Vagina (tissue), 2 donors: ENCODE measurements at regions not wholly inside any gene's neighbourhood (a gene's known extent, or its start where the extent isn't known, plus 50 kb on each side); places are given as distances from the start of the nearest gene placed in this dataset.

ENCODE experiments used
- DNase-seq, 2 donors: peaks; one replicate each; pipeline ENCODE4 v3.0.0-alpha.2; 2017; ENCODE audit errors: extremely low spot score in 2 of 2
- H3K27ac ChIP-seq: fragments of 200-600 bp; sonication (generic); one replicate; pipeline ENCODE4 v1.5.1; 2019
- H3K27me3 ChIP-seq: fragments of 200-600 bp; sonication (generic); one replicate; pipeline ENCODE4 v1.5.1; 2019
- H3K36me3 ChIP-seq, 2 donors: fragments of 200-600 bp; sonication (generic); one replicate each; pipeline ENCODE4 v1.5.1; 2017 to 2019
- H3K4me1 ChIP-seq: fragments of 200-600 bp; sonication (generic); one replicate; pipeline ENCODE4 v1.5.1; 2019
- H3K4me3 ChIP-seq, 2 donors: fragments of 200-600 bp; sonication (generic); 1 replicate in 1 of 2; 2 replicates in 1 of 2; pipeline ENCODE4 v1.5.1; 2016 to 2019
- H3K9me3 ChIP-seq: fragments of 200-600 bp; sonication (generic); one replicate; pipeline ENCODE4 v1.5.1; 2019
- POLR2A ChIP-seq, 2 donors: fragments of 450-650 bp; IDR thresholded peaks; one replicate each; pipeline ENCODE4 v1.6.1; 2017; ENCODE audit warnings: antibody characterized with exemption in 2 of 2, mild to moderate bottlenecking in 2 of 2, moderate library complexity in 2 of 2
- POLR2AphosphoS5 ChIP-seq, 2 donors: sonication (generic); formaldehyde crosslinking; IDR thresholded peaks; one replicate each; pipeline ENCODE4 v1.9.0; 2017; ENCODE audit warnings: antibody characterized with exemption in 2 of 2, mild to moderate bottlenecking in 2 of 2, low read depth in 1 of 2; ENCODE audit not compliant: insufficient read depth in 1 of 2
- intact Hi-C: fragments of 100-400 bp; cut with DNase I; formaldehyde crosslinking; loops from one replicate; pipeline ENCODE4 v1.15.1; 2023
- TF ChIP-seq, protein P1 (sequence below), 3 experiments: fragments of 450-650 bp in 2 of 3; fragments of 200-600 bp in 1 of 3; sonication (generic) in 1 of 3; IDR thresholded peaks; one replicate each; pipeline ENCODE4 v1.5.1; 2017 to 2019; ENCODE audit warnings: antibody characterized with exemption in 3 of 3, mild to moderate bottlenecking in 2 of 3, moderate library complexity in 2 of 3

DNA sequence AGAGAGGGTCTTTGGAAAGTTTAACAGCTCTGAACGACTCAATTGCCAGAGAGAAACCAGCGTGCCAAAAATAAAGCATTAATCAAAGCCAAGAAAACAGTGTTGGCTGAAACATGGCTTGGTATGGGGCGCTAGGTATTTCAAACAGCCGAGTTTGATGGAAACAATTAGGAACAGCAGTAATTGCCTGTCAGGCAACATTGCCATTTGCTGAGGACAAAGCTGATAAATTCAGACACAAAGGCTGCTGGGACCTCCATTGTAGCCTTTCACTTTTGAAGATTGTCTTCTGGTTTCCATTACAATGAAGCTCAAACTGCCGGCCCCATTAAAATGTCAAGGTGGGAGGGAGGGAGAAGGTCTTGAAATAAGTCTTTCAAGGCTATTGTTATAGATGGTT lies 125.4 kb upstream of the SPDL1 start:
- no peak overlapping the region for H3K4me3 ChIP-seq
- no peak for DNase-seq
- no peaks in the 10 kb centered on the region for H3K9me3 ChIP-seq
- no peaks in the 10 kb centered on the region for H3K4me1 ChIP-seq
- TF ChIP-seq POLR2A (IDR thresholded peaks at IDR 0.05) = no peak
- no peak for TF ChIP-seq POLR2AphosphoS5 (IDR thresholded peaks at IDR 0.05; ENCODE audit: insufficient read depth in 1 of 2, low read depth in 1 of 2)
- TF ChIP-seq, protein P1, sequence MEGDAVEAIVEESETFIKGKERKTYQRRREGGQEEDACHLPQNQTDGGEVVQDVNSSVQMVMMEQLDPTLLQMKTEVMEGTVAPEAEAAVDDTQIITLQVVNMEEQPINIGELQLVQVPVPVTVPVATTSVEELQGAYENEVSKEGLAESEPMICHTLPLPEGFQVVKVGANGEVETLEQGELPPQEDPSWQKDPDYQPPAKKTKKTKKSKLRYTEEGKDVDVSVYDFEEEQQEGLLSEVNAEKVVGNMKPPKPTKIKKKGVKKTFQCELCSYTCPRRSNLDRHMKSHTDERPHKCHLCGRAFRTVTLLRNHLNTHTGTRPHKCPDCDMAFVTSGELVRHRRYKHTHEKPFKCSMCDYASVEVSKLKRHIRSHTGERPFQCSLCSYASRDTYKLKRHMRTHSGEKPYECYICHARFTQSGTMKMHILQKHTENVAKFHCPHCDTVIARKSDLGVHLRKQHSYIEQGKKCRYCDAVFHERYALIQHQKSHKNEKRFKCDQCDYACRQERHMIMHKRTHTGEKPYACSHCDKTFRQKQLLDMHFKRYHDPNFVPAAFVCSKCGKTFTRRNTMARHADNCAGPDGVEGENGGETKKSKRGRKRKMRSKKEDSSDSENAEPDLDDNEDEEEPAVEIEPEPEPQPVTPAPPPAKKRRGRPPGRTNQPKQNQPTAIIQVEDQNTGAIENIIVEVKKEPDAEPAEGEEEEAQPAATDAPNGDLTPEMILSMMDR (IDR thresholded peaks at IDR 0.05) = no peak
- H3K27me3 ChIP-seq = no peaks in the 10 kb centered on the region
- intact Hi-C loops = no loop called here
- no peak overlapping the region for H3K27ac ChIP-seq
- H3K36me3 ChIP-seq = no peaks in the 10 kb centered on the region

DNA sequence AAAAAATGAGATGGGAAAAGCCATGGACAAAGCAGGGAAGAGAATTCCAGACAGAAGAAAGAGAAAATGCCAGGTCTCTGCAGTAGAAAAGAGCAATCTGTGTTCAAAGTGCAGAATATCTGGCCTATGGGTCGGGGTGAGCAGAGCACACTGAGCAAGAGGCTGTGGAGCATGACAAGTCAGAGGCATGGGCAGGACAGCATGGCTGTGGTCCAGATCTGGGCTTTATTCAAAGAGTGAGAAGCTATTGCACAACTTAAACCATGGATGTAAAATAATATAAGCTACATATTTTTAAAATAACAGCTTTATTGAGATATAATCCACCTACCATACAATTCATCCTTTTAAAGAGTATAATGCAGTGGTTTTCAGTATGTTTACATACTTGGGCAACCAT lies 133.1 kb upstream of the SPDL1 start:
- Histone ChIP-seq H3K9me3 (no peaks in the 10 kb centered on the region), H3K27me3 (no peaks in the 10 kb centered on the region), H3K27ac (no peak overlapping the region), H3K36me3 (no peaks in the 10 kb centered on the region), H3K4me1 (no peaks in the 10 kb centered on the region), H3K4me3 (no peak overlapping the region)
- intact Hi-C loops = no loop called here
- no peak for DNase-seq
- TF ChIP-seq, protein P1 (IDR thresholded peaks at IDR 0.05) = no peak
- TF ChIP-seq POLR2A (IDR thresholded peaks at IDR 0.05) = no peak
- TF ChIP-seq POLR2AphosphoS5 (IDR thresholded peaks at IDR 0.05; ENCODE audit: insufficient read depth in 1 of 2, low read depth in 1 of 2) = no peak

DNA sequence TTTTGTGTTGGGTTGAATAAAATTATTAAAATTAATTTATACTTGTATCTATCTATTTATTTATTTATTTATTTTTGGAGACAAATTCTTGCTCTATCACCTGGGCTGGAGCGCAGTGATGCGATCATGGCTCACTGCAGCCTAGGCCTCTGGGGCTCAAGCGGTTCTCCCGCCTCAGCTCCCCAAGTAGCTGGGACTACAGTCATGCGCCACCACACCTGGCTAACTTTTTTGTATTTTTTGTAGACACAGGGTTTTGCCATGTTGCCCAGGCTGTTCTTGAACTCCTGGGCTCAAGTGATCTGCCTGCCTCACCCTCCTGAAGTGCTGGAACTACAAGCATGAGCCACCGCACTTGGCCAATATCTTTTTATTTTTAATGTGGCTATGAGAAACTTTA lies 134.7 kb upstream of the SPDL1 start:
- Histone ChIP-seq H3K4me1 (no peaks in the 10 kb centered on the region), H3K27me3 (no peaks in the 10 kb centered on the region), H3K4me3 (no peak overlapping the region), H3K27ac (no peak overlapping the region), H3K9me3 (no peaks in the 10 kb centered on the region), H3K36me3 (no peaks in the 10 kb centered on the region)
- DNase-seq = no peak
- intact Hi-C loops = no loop called here
- no peak for TF ChIP-seq POLR2A (IDR thresholded peaks at IDR 0.05)
- no peak for TF ChIP-seq POLR2AphosphoS5 (IDR thresholded peaks at IDR 0.05; ENCODE audit: insufficient read depth in 1 of 2, low read depth in 1 of 2)
- TF ChIP-seq, protein P1 (IDR thresholded peaks at IDR 0.05) = no peak

DNA sequence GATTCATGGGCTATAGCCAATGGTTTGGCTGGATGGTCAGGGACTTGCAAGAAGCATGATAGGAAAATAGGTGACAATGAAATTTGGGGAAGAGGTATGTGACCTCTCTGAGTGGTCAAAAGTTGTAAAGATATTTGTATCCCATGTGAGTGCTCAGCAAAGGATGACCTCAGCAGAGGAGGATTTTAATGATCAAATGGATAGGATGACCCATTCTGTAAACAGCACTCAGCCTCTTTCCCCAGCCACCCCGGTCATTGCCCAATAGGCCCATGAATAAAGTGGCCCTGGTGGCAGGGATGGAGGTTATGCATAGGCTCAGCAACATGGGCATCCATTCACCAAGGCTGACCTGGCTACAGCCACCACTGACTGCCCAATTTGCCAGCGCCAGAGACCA lies 138.4 kb upstream of the SPDL1 start:
- no peaks in the 10 kb centered on the region for H3K36me3 ChIP-seq
- no peak overlapping the region for H3K4me3 ChIP-seq
- H3K9me3 ChIP-seq = no peaks in the 10 kb centered on the region
- no peaks in the 10 kb centered on the region for H3K4me1 ChIP-seq
- TF ChIP-seq POLR2AphosphoS5 (IDR thresholded peaks at IDR 0.05; ENCODE audit: insufficient read depth in 1 of 2, low read depth in 1 of 2) (no peak), POLR2A (IDR thresholded peaks at IDR 0.05) (no peak)
- TF ChIP-seq, protein P1 (IDR thresholded peaks at IDR 0.05) = no peak
- H3K27ac ChIP-seq = no peak overlapping the region
- intact Hi-C loops = no loop called here
- DNase-seq = no peak
- no peaks in the 10 kb centered on the region for H3K27me3 ChIP-seq

DNA sequence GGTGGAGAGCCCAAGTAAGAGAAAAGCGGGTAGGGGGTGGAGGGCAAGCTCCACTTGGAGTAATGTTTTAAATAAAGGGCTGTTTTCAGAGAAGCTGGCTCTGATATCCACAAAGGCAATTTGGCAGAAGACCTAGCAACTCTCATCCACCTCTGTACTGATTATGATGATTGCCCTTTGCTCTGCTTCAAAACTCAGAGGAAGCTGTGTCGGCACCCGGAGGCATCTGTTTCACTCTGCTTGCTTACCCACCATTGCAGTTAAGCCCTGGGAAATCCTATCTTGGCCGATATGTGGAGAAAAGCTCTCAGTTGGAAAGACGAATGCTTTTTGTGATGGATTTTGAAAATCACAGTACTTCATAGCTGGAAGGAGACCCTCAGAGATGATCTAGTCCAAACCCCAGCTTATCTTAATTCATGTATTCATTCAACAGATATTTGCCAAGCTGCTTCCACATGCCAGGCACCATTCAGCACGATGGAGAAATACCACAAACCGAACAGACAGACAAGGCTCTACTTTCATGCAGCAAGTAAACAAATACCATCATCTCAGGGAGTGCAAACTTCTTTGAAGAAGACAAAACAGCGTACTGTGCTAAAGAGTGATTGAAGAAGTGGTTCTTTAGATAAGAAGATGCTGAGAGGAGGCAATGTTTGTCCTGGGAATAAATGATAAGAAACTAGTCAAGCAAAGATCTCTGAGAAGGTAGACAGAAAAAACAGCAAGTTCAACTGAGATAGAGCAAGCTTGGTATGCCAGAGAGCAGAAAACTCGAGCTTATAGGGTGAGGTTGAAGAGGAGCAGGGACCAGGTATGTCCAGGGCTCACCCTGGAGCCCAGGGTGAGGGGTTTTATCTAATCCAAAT lies 140.4 kb upstream of the SPDL1 start:
- H3K27ac ChIP-seq = no peak overlapping the region
- no peaks in the 10 kb centered on the region for H3K27me3 ChIP-seq
- H3K4me1 ChIP-seq = no peaks in the 10 kb centered on the region
- no peak for TF ChIP-seq POLR2AphosphoS5 (IDR thresholded peaks at IDR 0.05; ENCODE audit: insufficient read depth in 1 of 2, low read depth in 1 of 2)
- TF ChIP-seq POLR2A (IDR thresholded peaks at IDR 0.05) = no peak
- TF ChIP-seq, protein P1 (IDR thresholded peaks at IDR 0.05) = no peak
- intact Hi-C loops = no loop called here
- H3K36me3 ChIP-seq = no peaks in the 10 kb centered on the region
- H3K4me3 ChIP-seq = no peak overlapping the region
- DNase-seq = no peak
- no peaks in the 10 kb centered on the region for H3K9me3 ChIP-seq
